Vagina (tissue), 2 donors: ENCODE measurements at regions not wholly inside any gene's neighbourhood (a gene's known extent, or its start where the extent isn't known, plus 50 kb on each side); places are given as distances from the start of the nearest gene placed in this dataset.

Experiments
- POLR2A ChIP-seq, 2 donors: fragments of 450-650 bp; IDR thresholded peaks; one replicate each; pipeline ENCODE4 v1.6.1; 2017; ENCODE audit warnings: antibody characterized with exemption in 2 of 2, mild to moderate bottlenecking in 2 of 2, moderate library complexity in 2 of 2
- TF ChIP-seq, protein P1 (sequence below), 3 experiments: fragments of 450-650 bp in 2 of 3; fragments of 200-600 bp in 1 of 3; sonication (generic) in 1 of 3; IDR thresholded peaks; one replicate each; pipeline ENCODE4 v1.5.1; 2017 to 2019; ENCODE audit warnings: antibody characterized with exemption in 3 of 3, mild to moderate bottlenecking in 2 of 3, moderate library complexity in 2 of 3

DNA sequence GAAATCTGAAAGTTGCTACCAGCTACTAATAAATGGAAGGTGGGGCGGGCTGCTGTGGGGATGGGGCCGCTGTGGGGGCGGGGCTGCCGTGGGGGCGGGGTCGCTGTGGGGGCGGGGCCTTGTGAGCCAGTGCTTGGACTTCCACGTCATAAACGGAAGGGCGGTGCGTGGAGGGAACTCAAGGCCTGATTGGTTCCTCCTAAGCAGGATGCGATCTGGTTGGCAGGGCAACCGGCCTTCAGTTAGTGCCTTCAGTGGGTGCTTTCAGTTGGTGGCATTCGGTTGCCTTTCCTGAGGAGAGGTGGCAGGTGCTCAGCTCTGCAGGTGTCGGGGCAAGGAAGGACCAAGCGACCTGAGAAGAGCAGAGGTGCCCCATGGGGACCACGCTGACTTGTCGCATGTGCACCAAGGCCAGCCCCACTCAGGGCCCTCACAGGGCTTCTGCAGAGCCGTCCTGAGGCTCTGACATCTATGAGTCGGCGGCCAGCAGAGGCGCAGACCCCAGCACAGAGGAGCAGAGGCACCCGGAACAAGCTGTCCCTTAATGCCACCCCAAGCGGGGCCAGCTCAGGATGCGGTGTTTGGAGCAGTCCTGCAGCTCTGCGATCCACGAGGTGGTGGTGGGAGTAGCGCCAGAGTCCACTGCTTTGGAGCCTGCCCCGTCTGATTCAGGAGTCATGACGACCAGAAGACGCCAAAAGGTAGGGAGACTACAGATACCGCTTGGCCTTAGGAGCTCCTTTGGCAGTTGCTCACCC is 54.4 kb upstream of the PDSS1 start:
- TF ChIP-seq POLR2A (IDR thresholded peaks at IDR 0.05), result no peak
- TF ChIP-seq, protein P1, sequence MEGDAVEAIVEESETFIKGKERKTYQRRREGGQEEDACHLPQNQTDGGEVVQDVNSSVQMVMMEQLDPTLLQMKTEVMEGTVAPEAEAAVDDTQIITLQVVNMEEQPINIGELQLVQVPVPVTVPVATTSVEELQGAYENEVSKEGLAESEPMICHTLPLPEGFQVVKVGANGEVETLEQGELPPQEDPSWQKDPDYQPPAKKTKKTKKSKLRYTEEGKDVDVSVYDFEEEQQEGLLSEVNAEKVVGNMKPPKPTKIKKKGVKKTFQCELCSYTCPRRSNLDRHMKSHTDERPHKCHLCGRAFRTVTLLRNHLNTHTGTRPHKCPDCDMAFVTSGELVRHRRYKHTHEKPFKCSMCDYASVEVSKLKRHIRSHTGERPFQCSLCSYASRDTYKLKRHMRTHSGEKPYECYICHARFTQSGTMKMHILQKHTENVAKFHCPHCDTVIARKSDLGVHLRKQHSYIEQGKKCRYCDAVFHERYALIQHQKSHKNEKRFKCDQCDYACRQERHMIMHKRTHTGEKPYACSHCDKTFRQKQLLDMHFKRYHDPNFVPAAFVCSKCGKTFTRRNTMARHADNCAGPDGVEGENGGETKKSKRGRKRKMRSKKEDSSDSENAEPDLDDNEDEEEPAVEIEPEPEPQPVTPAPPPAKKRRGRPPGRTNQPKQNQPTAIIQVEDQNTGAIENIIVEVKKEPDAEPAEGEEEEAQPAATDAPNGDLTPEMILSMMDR (IDR thresholded peaks at IDR 0.05), result no peak
